ENCODE measurements at regions not wholly inside any gene's neighbourhood (a gene's known extent, or its start where the extent isn't known, plus 50 kb on each side); places are given as distances from the start of the nearest gene placed in this dataset.

DNA sequence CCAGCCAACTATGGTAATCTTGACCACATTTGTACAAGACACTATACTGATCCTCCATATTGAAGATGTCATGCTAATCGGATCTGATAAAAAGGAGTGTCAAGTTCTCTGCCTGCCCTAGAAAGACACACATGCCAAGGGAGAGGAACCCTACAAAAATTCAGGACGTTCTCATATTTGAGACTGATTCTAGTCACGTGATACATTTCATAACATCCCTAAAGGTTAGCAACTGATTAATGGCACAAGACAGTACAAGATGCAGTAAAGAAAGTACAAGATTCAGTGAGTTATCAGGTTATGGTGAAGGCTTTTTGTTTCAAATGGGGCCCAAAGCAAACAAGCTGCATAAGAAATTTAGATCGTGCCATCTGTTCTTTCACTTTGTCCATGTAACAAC lies 190.7 kb upstream of the MOCS1 start:
- no peak for DNase-seq
- in situ Hi-C loops (cut with MboI; ENCODE audit: low pct_unique_long_range_greater_than_20kb, low sequenced_read_pairs), result no loop called here

DNA sequence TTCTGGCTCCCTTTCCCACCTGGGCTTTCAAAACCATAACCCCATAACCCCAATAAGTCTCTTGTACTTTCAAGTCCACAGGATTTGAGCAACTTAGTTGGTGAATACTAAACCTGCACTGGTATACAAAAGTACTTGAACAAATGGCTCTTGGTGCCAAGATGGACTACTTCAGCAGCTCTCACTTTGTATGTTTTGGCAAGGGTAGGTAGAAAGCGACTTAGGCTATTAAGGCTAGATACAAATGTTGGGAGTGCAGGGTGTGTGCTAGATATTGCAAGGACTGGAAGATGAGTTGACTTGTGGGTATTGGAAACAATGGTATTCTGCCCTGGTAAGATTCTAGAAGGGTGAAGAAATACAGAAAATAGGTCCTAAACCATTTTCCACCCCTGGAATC lies 182.6 kb upstream of the MOCS1 start:
- no peak for DNase-seq
- in situ Hi-C loops (cut with MboI; ENCODE audit: low pct_unique_long_range_greater_than_20kb, low sequenced_read_pairs), result no loop called here

DNA sequence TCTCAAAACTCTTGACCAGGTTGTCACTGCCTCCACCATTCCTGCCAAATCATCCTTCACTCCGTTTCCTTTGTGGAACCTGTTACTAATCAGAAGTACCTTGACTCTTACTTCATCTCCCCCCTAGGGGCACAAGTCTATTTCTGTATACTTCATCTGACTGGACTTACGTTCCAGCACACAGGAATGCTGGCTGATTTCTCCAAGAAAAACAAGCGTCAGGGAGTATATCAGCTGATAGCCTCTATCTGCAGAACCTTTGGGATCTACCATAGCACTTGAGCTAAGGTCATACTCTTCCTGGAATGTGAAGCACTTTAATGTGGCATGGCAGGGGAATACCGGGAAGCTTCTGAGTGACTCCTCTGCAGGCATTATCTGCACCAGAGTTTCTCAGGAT lies 178.1 kb upstream of the MOCS1 start:
- DNase-seq, result no peak
- in situ Hi-C loops (cut with MboI; ENCODE audit: low pct_unique_long_range_greater_than_20kb, low sequenced_read_pairs), result no loop called here

DNA sequence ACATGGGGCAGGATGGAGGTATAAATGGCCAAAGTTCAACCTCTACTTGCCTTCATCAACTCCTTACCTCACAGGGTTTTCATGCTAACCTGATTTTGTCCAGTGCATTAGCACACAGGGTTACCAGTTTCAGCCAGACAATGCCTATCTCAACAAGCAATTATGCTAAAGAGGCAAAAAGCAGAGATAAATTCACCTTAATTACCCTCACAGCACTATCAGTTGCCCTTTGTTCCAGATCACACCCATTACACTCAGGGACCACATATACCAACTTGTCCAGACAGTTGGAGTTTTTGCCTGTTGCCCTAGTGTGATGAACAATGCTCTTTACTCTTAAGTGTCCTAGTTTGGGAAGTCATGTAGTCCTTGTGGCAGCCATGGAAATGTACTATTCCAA lies 174.5 kb upstream of the MOCS1 start:
- in situ Hi-C loops (cut with MboI; ENCODE audit: low pct_unique_long_range_greater_than_20kb, low sequenced_read_pairs), result no loop called here
- DNase-seq, result no peak

DNA sequence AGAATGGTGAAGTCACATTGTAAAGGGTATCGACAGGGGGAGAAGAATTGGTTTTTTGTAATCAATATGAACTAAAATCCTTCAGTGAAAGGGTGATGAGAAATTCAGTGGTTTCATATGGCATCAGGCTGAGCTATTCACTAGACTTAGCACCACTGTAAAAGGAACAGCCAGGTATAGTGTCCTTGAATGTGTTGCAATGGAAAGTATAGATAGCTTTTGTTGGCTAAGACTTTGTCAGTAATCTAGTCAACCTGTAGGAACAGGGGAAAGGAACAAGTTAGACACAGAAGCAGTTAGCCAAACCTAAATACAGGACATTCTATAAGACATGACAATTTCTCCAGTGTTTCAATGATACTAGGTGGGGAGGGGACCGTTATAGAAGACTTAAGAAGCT lies 172.6 kb upstream of the MOCS1 start:
- in situ Hi-C loops (cut with MboI; ENCODE audit: low pct_unique_long_range_greater_than_20kb, low sequenced_read_pairs), result no loop called here
- no peak for DNase-seq

DNA sequence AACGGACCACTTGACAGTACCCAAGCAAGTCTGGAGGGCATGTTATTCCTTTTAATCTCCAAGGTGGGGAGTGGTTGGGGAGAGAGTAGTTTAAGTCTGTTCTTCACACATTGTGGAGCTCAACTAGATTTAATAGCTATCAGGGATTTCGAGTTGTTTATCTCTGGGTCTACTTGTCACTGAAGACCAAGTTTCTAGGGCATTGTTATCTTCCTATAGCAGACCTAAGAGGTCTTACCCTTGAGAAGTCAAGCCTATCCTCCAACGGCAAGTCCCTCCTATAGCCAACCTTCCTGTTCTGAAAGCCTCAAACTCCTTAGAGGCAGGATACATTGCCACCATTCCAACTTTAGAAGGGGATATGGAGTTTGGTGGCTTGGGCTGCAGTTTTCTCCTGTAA lies 164.5 kb upstream of the MOCS1 start:
- in situ Hi-C loops (cut with MboI; ENCODE audit: low pct_unique_long_range_greater_than_20kb, low sequenced_read_pairs), result no loop called here

DNA sequence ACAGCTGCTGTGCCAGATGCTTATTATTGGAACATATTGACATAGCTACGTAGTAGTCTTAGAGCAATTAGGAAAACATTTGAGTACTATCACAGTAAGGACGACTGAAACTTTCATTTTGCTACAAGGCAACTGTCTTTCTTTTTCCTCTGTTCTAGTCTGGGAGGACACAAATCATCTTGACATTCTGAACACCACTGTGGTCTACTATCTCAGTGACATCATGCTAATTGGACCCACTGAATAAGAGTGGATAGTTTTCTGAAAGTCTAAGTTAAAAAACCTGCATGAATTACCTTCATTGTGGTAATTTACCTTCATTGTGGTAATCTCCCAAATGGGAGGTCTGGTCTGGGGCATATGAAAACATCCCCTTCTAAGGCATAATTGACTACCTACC lies 163.3 kb upstream of the MOCS1 start:
- DNase-seq, result no peak
- in situ Hi-C loops (cut with MboI; ENCODE audit: low pct_unique_long_range_greater_than_20kb, low sequenced_read_pairs), result no loop called here

More for the DNA sequence above, 164.5 kb upstream of the MOCS1 start:
- DNase-seq, result no peak

DNA sequence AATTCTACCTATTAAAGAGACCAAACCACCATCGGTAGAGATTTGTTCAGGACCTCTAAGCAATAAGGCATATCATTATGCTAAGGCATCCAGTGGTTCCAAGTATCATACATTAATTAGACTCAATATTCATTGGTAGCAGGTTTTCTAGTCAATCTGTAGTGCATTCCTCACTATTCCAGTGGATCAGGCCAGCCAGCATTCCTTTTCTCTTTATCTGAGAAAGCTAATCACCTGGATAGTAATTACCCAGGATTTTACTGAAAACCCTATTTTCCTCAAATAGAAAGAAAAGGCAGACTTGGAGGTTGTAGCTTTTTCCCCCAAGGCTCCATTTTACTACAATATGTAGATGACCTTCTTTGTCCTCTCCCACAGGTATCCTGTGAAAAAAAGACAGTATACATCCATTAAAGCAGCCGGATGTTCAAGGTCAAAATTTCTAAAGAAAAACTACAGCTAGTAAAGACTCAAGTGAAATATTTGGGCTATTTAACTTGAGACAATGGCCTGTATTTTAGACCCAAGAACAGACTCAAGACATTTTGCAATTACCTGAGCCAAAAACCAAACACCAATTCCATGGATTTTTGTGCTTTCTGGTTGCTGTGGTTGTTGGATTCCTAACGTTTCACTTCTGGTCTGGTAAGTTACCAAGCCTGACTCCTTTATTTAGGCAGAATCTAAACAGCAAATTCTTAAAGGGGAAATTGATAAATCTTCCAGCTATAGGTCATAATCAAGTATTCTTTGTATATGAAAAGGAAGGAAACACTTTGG lies 149.1 kb upstream of the MOCS1 start:
- in situ Hi-C loops (cut with MboI; ENCODE audit: low pct_unique_long_range_greater_than_20kb, low sequenced_read_pairs), result no loop called here
- DNase-seq, result no peak

DNA sequence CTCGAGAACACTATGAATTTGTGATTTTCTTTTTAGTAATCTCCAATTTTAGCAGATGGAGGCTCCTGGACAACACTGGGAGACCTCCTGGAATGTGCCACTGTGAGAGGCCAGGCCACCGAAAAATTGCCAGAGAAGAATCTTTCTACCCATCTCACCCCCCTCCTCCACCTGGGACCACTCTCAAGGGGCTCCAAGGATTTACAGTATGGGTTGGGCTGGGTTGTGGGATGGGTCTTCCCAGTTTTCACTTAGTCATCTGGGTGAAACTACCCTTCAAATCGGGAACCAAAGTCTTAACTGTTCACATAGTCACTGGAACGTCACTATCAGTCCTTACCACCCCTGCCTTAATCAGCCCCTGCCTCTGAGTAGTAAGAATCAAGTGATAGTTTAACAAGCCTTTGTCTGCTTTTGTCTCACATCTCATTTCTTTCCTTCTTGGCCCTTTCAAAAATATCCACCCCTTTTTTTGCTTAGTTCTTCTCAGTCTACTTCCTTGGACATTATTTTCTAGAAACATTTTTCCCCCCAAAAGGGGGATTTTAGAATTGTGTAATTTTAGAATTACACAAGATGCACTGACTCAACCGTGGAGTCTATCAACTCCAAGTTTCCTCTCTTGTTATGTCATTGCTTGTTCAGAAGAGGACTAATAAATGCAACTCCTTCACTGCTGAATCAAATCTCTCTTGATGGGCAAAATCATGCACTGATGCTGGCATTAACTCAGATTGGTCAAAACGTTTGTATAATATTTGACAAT lies 148.2 kb upstream of the MOCS1 start:
- no peak for DNase-seq
- in situ Hi-C loops (cut with MboI; ENCODE audit: low pct_unique_long_range_greater_than_20kb, low sequenced_read_pairs), result no loop called here

DNA sequence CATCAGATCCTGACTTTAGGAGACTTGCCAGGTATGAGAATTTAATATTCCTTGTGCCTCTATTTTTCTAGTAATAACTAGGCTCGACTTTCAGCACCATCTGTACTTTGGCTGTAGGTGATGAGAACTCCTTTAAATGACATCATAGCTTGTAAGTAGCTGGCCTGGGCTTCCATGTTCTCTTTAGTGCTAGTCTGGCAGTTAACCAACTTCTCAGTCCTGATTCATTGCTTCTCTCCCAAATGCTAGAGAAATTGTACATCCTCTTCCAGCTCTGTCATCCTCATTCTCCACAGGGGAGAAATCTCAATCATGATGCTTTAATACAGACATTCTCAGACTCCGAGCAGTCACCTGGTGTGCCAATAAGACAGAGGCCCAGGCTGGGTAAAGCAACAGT lies 143.5 kb upstream of the MOCS1 start:
- DNase-seq, result no peak

DNA sequence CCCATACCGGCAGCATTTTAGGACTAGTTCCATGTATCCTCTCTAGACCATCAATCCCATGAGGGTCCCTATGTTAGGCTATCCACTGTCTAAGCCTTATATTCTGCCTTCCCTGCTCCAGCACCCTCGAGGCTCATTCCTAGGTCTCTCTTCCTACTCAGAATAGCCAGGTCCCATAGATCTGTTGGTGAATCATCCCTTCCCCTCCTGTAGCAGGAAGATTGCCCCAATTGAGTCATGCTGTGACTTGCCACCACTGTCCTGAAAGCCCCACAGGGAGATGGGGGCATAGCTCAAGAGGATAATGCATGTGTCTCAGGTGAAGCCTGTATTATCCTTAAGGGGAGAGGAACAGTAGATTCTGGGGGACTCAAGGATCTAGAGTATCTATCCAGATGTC lies 143.1 kb upstream of the MOCS1 start:
- in situ Hi-C loops (cut with MboI; ENCODE audit: low pct_unique_long_range_greater_than_20kb, low sequenced_read_pairs), result no loop called here
- DNase-seq, result no peak

More for the DNA sequence above, 143.5 kb upstream of the MOCS1 start:
- in situ Hi-C loops (cut with MboI; ENCODE audit: low pct_unique_long_range_greater_than_20kb, low sequenced_read_pairs), result no loop called here

DNA sequence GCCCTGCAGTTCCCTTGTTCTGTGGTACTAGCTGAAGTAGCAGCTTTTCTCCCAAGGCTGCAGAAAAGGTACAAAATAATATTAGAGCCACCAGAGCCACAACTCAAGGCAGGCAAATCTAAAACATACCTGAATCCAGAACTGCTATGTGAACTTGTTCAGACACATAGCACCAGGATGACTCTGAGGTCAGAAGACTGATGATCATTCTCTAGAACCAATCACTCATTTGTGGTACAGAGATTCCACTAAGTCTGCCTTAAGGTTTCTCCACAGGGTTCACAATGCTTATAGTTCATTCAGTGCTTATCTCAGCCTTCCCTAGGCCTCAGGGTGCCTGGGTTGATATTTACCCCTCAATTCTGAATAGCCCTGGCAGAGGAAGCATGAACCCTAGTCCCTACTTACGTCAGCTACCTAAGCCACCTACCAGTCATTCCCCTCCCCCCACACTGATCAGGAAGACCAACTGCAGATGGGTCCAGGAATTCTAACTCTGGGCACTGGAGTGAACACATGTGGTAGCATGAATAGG lies 140.9 kb upstream of the MOCS1 start:
- DNase-seq, result no peak
- in situ Hi-C loops (cut with MboI; ENCODE audit: low pct_unique_long_range_greater_than_20kb, low sequenced_read_pairs), result no loop called here

DNA sequence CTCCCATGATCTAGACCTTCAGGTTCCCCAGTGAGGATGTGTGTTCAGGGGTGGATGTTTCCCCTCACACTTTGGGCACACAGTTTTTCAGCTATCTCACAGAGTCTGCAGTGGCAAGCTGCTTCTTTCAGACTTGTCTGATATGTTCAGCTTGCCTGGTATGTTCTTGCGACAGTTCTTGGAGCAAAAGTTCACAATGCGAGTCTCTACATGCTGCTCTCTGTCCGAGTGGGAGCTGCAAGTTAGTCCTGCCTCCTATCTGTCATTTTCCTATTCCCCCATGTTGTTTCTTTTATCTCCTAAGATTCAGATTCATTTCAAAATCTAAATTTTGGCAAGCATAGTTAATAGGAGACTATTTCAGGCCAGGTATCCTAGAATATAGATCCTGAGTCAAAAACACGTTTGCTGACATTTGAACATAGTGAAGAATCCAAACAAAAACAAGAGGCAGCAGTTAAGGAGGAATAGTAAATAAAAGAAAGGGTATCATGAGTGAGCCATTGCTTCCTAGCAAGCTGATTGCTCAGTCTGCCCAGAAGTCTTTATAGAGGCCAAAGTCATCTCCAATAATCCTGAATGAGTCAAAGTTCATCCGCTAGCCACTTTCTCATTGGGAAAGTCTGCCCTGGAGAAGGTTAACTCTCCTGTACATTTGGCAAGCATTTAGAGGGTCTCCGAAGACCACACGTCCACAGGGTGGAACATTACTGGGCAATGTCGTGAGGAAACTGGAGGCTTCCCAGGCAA lies 140.2 kb upstream of the MOCS1 start:
- DNase-seq, result no peak
- in situ Hi-C loops (cut with MboI; ENCODE audit: low pct_unique_long_range_greater_than_20kb, low sequenced_read_pairs), result no loop called here

DNA sequence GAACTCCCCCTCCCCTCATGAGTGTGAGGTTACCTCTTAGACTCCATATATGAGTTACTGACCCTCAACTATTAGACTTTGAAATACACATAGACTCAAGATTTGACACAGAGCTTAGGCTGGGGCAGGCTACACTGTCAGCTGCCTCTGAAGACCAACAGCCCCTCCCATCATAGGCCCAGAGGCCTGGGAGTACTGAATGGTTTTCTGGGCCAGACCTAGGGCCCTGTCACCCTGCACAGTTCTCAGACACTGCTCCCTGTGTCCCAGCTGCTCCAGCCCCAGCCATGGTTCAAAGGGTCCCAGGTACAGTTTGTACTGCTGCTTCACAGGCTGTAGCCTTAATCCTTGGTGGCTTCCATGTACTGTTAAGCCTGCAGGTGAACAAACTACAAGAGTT lies 132.1 kb upstream of the MOCS1 start:
- DNase-seq, result no peak
- in situ Hi-C loops (cut with MboI; ENCODE audit: low pct_unique_long_range_greater_than_20kb, low sequenced_read_pairs), result no loop called here

DNA sequence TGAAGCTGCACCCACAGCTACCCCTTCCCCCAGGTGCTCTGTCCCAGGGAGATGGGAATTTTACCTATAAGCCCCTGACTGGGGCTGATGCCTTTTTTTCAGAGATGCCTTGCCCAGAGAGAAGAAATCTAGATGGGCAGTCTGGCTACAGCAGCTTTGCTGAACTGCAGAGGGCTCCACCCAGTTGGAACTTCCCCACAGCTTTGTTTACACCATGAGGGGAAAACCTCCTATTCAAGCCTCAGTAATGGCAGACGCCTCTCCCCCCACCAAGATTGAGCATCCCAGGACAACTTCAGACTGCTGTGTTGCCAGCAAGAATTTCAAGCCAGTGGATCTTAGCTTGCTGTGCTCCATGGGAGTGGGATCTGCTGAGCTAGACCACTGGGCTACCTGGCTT lies 122.6 kb upstream of the MOCS1 start:
- in situ Hi-C loops (cut with MboI; ENCODE audit: low pct_unique_long_range_greater_than_20kb, low sequenced_read_pairs), result no loop called here

DNA sequence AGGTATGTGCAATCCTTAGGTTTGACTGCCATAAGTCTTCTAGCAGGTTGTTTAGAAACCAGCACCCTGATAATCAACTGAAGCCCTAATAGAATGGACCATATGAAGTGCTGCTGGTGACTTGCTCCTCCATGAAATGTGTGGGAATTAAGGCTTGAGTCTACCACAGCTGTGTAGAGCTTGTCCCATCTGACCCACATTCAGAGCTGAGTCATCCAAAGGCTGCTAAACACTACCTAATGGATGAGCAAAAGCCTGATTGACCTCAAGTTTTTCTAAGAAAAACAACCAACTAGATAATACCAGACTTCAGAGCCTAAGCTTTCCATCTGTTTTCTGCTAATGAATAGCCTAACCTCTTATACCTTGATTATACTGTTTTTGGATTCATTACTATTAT lies 120.3 kb upstream of the MOCS1 start:
- no peak for DNase-seq
- in situ Hi-C loops (cut with MboI; ENCODE audit: low pct_unique_long_range_greater_than_20kb, low sequenced_read_pairs), result no loop called here

More for the DNA sequence above, 122.6 kb upstream of the MOCS1 start:
- DNase-seq, result no peak

DNA sequence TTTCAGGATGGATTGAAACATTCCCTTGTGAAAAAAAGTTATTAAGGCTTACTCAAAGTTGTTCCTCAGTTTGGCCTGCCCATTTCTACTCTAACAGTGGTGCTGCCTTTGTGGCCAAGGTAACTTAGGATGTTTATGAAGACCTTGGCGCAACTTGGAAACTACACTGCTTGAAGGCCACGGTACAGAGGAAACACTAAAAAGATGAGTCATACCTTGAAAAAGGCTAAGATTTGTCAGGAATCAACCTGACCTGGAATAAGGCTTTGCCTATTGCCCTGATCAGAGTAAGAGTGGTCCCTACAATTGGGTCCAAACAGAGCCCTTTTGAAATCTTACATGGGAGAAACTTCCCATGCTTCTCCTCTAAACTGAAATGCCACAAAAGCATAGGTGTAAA lies 119.9 kb upstream of the MOCS1 start:
- DNase-seq, result no peak
- in situ Hi-C loops (cut with MboI; ENCODE audit: low pct_unique_long_range_greater_than_20kb, low sequenced_read_pairs), result no loop called here

DNA sequence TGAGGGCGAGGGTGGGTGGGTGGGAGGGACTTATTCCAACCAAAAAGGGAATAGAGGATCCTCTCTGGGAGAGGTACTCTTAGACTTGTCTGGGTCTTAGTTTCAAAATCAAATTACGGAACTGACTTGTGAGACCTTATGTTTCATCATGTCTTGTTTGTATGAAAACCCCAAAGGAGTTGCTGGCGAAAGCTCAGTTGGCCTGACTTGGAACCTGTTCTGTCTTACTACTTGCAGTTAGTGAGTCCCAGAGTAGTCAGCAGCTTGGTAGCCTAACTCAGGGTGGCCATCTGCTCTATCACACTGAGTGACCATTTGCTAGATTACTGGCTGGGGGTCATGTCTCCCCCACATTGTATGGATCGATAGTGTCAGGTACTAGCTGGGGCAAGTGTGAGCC lies 114.9 kb upstream of the MOCS1 start:
- no peak for DNase-seq
- in situ Hi-C loops (cut with MboI; ENCODE audit: low pct_unique_long_range_greater_than_20kb, low sequenced_read_pairs), result no loop called here

DNA sequence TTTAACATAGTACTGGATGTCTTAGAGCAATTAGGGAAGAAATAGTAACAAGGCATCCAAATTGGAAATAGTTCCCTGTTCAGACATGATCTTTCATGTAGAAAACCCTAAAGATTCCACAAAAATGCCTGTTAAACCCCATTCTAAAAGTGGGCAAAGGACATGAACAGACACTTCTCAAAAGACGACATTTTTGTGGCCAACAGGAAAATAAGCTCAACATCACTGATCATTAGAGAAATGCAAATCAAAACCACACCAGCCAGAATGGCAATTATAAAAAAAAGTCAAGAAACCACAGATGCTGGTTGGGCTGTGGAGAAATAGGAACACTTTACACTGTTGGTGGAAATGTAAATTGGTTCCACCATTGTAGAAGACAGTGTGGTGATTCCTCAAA lies 109.9 kb upstream of the MOCS1 start:
- DNase-seq, result no peak
- in situ Hi-C loops (cut with MboI; ENCODE audit: low pct_unique_long_range_greater_than_20kb, low sequenced_read_pairs), result no loop called here

DNA sequence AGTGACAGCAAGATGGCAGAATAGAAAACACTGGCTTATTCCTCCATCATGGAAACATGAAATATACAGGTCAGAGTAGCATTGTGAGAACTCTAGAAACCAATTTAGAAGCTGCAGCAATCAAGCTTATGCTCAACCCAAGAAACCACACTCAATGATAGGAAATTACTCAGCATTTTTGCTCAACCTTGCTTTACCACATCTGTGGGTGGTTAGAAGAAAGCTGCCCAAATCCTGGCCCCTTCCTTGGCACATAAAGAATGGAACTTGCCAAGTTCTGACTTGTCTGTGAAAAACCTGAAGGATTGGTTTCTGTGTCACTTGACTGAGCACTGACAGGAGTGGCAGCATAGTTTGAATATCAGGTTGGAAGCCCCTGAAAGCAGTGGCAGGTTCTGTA lies 108.0 kb upstream of the MOCS1 start:
- in situ Hi-C loops (cut with MboI; ENCODE audit: low pct_unique_long_range_greater_than_20kb, low sequenced_read_pairs), result no loop called here
- peak; percentile 0 for DNase-seq

Measured in KBM-7 (cell line).